IPS-20b (cell line): ENCODE measurements at regions not wholly inside any gene's neighbourhood (a gene's known extent, or its start where the extent isn't known, plus 50 kb on each side); places are given as distances from the start of the nearest gene placed in this dataset.
"Not testable (repeated sequence)": the region's sequence is repeated elsewhere in the genome, so short reads cannot be mapped to it uniquely, and the experiment has no call there.

Source experiments
- H3K27ac ChIP-seq: one replicate; pipeline ENCODE4 v1.5.1; 2013; ENCODE audit warnings: low read length
- H3K27me3 ChIP-seq: 2 replicates; pipeline ENCODE4 v1.6.1; 2013; ENCODE audit warnings: mild to moderate bottlenecking, low read length, inconsistent platforms; ENCODE audit not compliant: insufficient read depth
- H3K36me3 ChIP-seq: 2 replicates; pipeline ENCODE4 v1.6.1; 2013; ENCODE audit warnings: low read depth, mild to moderate bottlenecking, inconsistent platforms, low read length, moderate library complexity; ENCODE audit not compliant: insufficient read depth
- H3K4me1 ChIP-seq: 2 replicates; pipeline ENCODE4 v1.6.1; 2013; ENCODE audit warnings: mild to moderate bottlenecking, control low read depth, inconsistent platforms, low read length, moderate library complexity; ENCODE audit not compliant: insufficient read depth
- H3K4me3 ChIP-seq: 2 replicates; pipeline ENCODE4 v1.5.1; 2013; ENCODE audit warnings: mild to moderate bottlenecking, low read length, inconsistent platforms
- H3K9ac ChIP-seq: 2 replicates; pipeline ENCODE4 v1.6.1; 2013; ENCODE audit warnings: low read depth, mild to moderate bottlenecking, inconsistent platforms, low read length, moderate library complexity
- H3K9me3 ChIP-seq: 2 replicates; pipeline ENCODE4 v1.6.1; 2013; ENCODE audit warnings: mild to moderate bottlenecking, low read depth, low read length, inconsistent platforms; ENCODE audit not compliant: insufficient read depth

- H3K4me3 ChIP-seq, H3K9me3 ChIP-seq, H3K36me3 ChIP-seq, H3K27ac ChIP-seq, H3K9ac ChIP-seq: not testable (repeated sequence)
- H3K27me3 ChIP-seq: peaks cover 20% of the 10 kb centered on the region
- H3K4me1 ChIP-seq: peaks cover 16% of the 10 kb centered on the region
These were observed 115.7 kb downstream of the MIAT start for GRCh38 chr22:26773054-26773453.

DNA sequence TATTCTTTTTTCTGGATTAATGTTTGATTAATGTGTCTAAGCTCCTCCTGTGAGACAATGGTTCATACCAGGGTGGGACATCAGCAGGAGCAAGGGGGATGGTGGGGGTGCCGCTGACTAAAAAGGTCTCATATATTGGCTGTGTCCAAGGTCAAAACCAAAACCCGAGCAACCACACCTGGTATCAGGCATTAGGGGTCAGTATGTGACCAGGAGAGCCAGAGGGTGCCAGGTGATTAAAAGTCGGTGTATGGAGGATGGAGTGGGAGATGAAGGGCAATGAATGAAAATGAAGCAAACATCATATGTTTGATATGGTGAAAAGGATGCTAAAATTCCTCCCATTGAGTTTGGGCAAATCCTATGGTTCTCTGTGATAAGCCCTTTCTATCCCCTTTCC, 118.0 kb downstream of the MIAT start:
- H3K9me3 ChIP-seq: peaks cover 4% of the 10 kb centered on the region; the same call in 1 of the 2 replicates
- no peak overlapping the region for H3K4me3 ChIP-seq
- no peak overlapping the region for H3K27ac ChIP-seq
- peaks cover 27% of the 10 kb centered on the region for H3K4me1 ChIP-seq
- H3K27me3 ChIP-seq: peaks cover 31% of the 10 kb centered on the region
- H3K9ac ChIP-seq: no peak overlapping the region
- no peaks in the 10 kb centered on the region for H3K36me3 ChIP-seq

- peaks cover 35% of the 10 kb centered on the region for H3K27me3 ChIP-seq
- peaks cover 4% of the 10 kb centered on the region; the same call in 1 of the 2 replicates for H3K9me3 ChIP-seq
- H3K4me1 ChIP-seq: peaks cover 27% of the 10 kb centered on the region
- no peaks in the 10 kb centered on the region for H3K36me3 ChIP-seq
- no peak overlapping the region for H3K27ac ChIP-seq
- H3K4me3 ChIP-seq: no peak overlapping the region
- H3K9ac ChIP-seq: no peak overlapping the region
These were observed 119.9 kb downstream of the MIAT start for GRCh38 chr22:26777156-26777801.

DNA sequence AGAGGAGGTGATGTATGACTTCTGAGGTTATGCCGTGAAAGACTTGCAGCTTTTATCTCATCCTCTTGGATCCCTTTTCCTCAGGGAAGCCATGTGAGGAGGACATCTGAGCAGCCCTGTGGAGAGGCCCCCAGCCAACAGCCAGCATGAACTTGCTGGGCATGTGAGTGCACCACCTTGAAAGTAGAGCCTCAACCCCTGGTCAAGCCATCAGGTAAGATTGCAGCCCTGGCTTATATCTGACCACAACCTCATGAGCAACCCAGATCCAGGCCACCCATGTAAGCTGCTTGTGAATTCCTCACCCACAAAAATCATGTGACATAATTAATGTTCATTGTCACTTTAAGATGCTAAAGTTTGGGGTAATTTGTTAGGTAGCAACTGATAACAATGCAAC, 121.0 kb downstream of the MIAT start:
- Histone ChIP-seq H3K27me3 (peaks cover 45% of the 10 kb centered on the region), H3K27ac (no peak overlapping the region), H3K36me3 (no peaks in the 10 kb centered on the region)

GRCh38 chr22:26779108-26779507, 121.7 kb downstream of the MIAT start:
- H3K9ac ChIP-seq: no peak overlapping the region
- H3K36me3 ChIP-seq: no peaks in the 10 kb centered on the region
- H3K9me3 ChIP-seq: peaks cover 4% of the 10 kb centered on the region; the same call in 1 of the 2 replicates
- H3K27me3 ChIP-seq: peaks cover 52% of the 10 kb centered on the region
- no peak overlapping the region for H3K4me3 ChIP-seq
- no peak overlapping the region for H3K27ac ChIP-seq
- H3K4me1 ChIP-seq: peaks cover 34% of the 10 kb centered on the region

More for the DNA sequence above, 121.0 kb downstream of the MIAT start:
- peaks cover 4% of the 10 kb centered on the region; the same call in 1 of the 2 replicates for H3K9me3 ChIP-seq
- H3K9ac ChIP-seq: no peak overlapping the region
- no peak overlapping the region for H3K4me3 ChIP-seq
- H3K4me1 ChIP-seq: peaks cover 27% of the 10 kb centered on the region

GRCh38 chr22:26779929-26780328, 122.5 kb downstream of the MIAT start:
- no peaks in the 10 kb centered on the region for H3K36me3 ChIP-seq
- peaks cover 4% of the 10 kb centered on the region; the same call in 1 of the 2 replicates for H3K9me3 ChIP-seq
- H3K4me3 ChIP-seq: no peak overlapping the region
- H3K27me3 ChIP-seq: peaks cover 53% of the 10 kb centered on the region
- H3K4me1 ChIP-seq: peaks cover 34% of the 10 kb centered on the region
- H3K9ac ChIP-seq: no peak overlapping the region
- H3K27ac ChIP-seq: no peak overlapping the region

DNA sequence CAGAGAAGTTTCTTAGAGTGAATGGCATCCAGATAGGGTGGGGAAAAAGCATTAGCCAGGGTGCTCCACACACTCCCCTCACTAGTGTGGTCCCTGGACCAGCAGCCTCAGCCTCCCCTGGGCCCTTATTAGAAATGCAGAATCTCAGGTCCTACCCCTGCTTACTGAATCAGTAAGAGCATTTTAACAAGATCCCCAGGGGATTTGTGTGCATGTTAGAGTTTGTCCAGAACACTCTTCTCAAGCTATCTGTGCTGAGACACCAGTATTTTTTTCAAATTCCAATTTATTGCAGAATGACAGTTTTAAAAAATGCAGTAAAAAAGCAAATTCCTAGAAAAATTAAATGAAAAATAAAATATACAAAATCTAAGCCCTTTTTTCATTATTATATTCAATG, 123.1 kb downstream of the MIAT start:
- no peak overlapping the region for H3K27ac ChIP-seq
- H3K4me1 ChIP-seq: peaks cover 34% of the 10 kb centered on the region
- no peak overlapping the region for H3K4me3 ChIP-seq
- peaks cover 4% of the 10 kb centered on the region; the same call in 1 of the 2 replicates for H3K9me3 ChIP-seq
- H3K27me3 ChIP-seq: peaks cover 53% of the 10 kb centered on the region
- H3K9ac ChIP-seq: no peak overlapping the region
- H3K36me3 ChIP-seq: no peaks in the 10 kb centered on the region

DNA sequence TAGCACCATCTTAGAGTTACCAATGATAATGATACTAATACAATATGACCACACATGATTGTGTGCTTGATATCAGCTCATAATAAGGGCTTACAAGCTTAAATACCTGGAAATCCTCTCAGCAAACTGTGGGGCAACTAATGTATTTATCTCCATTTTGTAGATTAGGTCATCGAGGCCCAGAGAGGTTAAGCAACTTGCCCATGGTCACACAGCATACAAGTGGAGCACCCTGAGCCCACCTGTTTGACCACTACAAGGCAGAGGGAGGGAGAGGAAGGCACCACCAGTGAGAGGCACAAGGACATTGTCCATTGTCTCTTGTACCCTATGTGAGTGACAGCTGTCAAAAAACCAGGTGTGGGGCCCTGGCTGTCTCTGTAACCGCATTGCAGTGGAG, 123.7 kb downstream of the MIAT start:
- Histone ChIP-seq H3K4me1 (peaks cover 34% of the 10 kb centered on the region), H3K36me3 (no peaks in the 10 kb centered on the region)

DNA sequence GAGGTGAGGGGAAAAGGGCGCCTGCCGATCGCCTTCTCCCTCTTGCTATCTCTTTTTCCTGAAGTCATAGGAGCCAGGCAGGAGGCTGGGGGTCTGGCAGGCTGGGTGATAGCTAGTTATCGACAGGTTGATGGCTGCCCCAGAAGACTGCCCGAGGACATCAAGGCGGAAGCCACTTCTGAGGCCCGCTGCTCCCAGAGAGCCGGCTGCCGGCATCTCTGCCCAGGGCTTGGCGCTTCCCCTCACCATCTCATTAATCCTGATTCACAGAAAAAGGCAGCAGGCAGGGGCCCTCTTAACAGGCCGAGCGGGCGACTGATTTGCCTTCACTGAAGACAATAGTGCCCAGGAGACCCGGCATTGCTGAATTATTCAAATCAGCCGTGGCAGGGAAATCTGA, 124.2 kb downstream of the MIAT start:
- peaks cover 33% of the 10 kb centered on the region for H3K4me1 ChIP-seq
- peaks cover 44% of the 10 kb centered on the region for H3K27me3 ChIP-seq
- H3K9me3 ChIP-seq: peaks cover 4% of the 10 kb centered on the region; the same call in 1 of the 2 replicates
- H3K27ac ChIP-seq: no peak overlapping the region
- H3K9ac ChIP-seq: no peak overlapping the region
- no peak overlapping the region for H3K4me3 ChIP-seq
- no peaks in the 10 kb centered on the region for H3K36me3 ChIP-seq

More for the DNA sequence above, 123.7 kb downstream of the MIAT start:
- Histone ChIP-seq H3K27me3 (peaks cover 49% of the 10 kb centered on the region), H3K4me3 (no peak overlapping the region), H3K9ac (no peak overlapping the region), H3K27ac (no peak overlapping the region), H3K9me3 (peaks cover 4% of the 10 kb centered on the region; the same call in 1 of the 2 replicates)

DNA sequence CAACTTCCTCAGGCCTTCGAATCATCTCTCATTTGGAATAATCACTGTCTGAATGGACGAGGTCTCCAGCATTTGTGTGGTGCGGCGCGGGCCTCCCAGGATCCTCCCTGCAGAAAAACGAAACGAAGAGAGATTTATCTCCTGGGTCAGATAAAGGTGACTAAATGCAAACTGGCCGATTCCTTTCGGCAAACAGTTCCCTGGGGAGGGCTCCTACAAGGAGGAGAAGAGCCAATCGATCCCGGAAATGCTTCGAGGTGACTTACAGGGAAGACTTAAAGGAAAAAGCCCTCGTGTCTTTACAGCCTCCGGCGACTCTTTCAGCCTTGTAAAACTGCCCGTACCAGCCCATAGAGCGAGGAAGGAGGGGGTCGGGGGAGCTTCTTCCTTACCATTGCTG, 126.5 kb downstream of the MIAT start:
- peaks cover 4% of the 10 kb centered on the region; the same call in 1 of the 2 replicates for H3K9me3 ChIP-seq
- no peaks in the 10 kb centered on the region for H3K36me3 ChIP-seq
- H3K27ac ChIP-seq: no peak overlapping the region
- H3K9ac ChIP-seq: no peak overlapping the region
- peaks cover 25% of the 10 kb centered on the region for H3K27me3 ChIP-seq
- peaks cover 14% of the 10 kb centered on the region; the same call in 1 of the 2 replicates for H3K4me1 ChIP-seq
- no peak overlapping the region for H3K4me3 ChIP-seq

DNA sequence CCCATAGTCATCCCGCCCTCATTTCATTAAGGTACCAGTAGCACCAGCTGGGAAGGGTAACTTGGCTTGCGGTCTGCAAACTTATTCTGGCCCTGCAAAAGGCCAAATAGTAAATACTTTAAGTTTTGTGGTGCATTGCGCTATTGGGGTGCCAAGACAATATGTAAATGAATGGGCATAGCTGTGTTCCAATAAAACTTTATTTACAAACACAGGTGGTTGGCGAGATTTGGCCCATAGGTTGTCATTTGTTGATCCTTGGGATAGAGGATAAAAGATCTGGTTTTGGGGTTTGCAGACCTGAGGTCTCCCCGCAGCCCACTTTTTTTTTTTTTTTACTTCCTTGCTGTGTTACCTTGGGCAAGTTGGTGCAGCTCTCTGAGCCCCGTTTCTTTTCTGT, 127.4 kb downstream of the MIAT start:
- no peak overlapping the region for H3K4me3 ChIP-seq
- no peak overlapping the region for H3K9ac ChIP-seq
- peaks cover 10% of the 10 kb centered on the region; the same call in 1 of the 2 replicates for H3K4me1 ChIP-seq
- no peaks in the 10 kb centered on the region for H3K36me3 ChIP-seq
- no peak overlapping the region for H3K27ac ChIP-seq
- peaks cover 4% of the 10 kb centered on the region; the same call in 1 of the 2 replicates for H3K9me3 ChIP-seq
- H3K27me3 ChIP-seq: peaks cover 22% of the 10 kb centered on the region

DNA sequence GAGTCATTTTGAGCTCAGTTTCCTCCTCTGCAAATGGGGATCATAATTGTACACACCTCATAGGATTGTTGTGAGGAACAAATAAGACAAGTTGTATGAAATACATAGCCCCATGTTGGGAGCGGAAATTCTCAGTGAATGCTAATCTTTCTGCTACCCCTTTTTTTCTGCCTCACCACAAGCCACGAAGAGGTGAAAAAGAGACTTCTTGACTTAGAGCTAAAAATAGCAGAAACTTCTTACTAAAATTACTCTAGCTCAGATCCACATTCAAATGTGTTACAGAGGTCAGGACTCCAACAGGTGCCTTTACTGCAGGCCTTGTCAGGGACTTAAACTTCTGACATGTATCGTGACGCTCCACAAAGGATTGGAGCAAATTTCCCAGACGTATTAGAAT, 128.5 kb downstream of the MIAT start:
- Histone ChIP-seq H3K9me3 (no peaks in the 10 kb centered on the region), H3K9ac (no peak overlapping the region), H3K4me3 (no peak overlapping the region), H3K4me1 (peaks cover 10% of the 10 kb centered on the region; the same call in 1 of the 2 replicates), H3K27ac (no peak overlapping the region), H3K27me3 (peaks cover 22% of the 10 kb centered on the region), H3K36me3 (no peaks in the 10 kb centered on the region)
